ENCODE measurements at regions not wholly inside any gene's neighbourhood (a gene's known extent, or its start where the extent isn't known, plus 50 kb on each side); places are given as distances from the start of the nearest gene placed in this dataset.
"Not testable (repeated sequence)": the region's sequence is repeated elsewhere in the genome, so short reads cannot be mapped to it uniquely, and the experiment has no call there.

DNA sequence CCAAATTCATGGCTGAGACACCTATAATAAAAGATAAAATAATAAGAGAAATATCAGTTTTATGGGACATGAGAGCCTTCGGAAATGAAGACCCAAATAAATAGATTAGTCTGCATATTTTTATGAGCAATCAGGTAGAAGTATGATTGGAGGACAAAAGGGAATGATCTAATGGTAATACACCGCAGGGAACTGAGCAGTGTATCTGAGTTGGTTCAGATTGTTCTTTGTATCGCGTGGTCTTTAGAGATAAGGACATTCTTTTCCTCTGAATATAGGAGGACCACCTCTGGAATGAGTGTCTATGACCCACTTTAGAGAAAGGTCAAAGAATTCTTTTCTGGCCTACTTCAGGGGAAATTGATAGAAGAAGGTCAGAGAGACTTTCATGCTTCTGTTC is 801.8 kb upstream of the CHD1 start:
- DNase-seq (ENCODE audit: low read depth, low spot score), result not testable (repeated sequence)

DNA sequence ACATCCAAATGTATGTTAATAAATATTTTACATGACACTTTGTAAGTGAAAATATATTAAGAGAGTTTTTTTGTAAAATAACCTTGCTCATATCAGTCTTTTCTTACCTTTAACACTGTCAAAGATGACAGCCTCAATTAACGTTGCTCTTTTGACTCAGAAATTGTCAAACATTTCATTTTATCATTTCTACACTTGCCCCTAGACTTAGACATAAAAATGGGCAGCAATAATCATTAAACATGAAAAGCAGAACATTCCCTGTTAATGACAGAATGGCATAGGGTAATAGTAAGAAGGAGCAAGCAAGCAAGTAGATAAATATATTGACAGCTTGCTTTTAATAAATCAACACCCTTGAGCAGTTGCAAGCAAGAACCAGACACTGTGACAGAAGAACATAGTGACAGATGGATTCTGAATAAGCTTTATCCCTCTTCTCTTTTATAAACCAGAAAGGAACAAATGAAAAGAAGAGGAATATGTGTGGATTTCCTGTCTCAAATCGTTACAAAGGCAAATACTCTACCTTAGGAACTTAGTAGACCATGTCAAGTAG is 796.0 kb upstream of the CHD1 start:
- DNase-seq (ENCODE audit: low read depth, low spot score), result no peak

DNA sequence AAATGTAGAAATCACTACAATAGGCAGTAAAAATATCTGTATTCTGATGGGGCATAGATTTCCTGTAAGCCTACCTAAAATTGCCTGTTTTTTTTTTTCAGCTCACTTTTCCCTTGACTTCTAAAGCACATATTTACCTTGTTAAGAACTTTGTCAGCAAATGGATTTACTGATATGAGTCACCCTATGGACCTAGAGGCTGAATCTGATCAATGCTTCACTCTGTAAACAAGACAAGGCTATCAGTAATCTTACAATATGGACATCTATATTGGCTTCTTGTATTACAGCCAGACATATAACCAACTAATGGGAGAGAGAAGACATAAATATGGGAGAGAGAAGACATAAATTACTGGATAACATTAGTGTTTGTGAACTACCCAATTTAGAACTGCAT is 792.7 kb upstream of the CHD1 start:
- DNase-seq (ENCODE audit: low read depth, low spot score), result no peak

- DNase-seq (ENCODE audit: low read depth, low spot score), result no peak
These were observed 787.1 kb upstream of the CHD1 start for GRCh38 chr5:99715921-99716320.

DNA sequence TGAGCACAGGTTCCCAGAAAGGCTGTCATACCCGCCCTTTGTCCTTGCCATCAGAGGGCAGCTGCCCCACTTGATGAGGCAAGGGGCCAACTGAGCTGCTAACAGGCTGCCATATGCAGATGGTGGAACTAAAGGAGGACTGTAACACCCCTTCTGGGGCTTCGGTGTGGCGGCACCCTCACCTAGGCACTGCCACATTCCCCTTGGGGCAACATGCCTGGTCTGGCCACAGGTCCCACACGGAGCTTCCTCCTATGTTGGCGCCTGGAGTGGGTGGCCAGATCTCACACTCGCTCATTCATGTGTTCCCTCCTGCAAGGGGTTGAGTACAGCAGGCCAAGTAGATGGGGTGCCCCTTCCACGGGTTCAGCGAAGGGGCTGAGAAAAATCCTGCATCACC is 777.4 kb upstream of the CHD1 start:
- DNase-seq (ENCODE audit: low read depth, low spot score), result no peak

DNA sequence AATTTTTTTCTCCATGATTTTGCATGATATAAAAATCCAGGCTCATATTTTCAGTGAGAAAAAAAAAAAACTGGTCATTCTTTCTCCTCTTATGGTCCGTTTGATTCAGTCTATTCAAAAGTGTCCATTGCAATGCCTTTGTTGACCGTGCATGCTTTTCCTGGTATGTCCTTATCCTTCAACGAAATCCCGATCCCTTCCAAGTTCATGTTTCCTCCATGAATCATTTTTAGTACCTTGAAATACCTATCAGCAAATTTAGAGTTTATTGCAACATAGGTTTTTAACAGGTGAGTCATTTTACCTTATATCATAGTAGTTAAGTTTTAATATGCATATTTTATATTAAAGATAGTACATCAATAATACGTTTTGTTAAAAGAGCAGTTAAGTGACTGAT is 773.8 kb upstream of the CHD1 start:
- DNase-seq (ENCODE audit: low read depth, low spot score), result no peak

DNA sequence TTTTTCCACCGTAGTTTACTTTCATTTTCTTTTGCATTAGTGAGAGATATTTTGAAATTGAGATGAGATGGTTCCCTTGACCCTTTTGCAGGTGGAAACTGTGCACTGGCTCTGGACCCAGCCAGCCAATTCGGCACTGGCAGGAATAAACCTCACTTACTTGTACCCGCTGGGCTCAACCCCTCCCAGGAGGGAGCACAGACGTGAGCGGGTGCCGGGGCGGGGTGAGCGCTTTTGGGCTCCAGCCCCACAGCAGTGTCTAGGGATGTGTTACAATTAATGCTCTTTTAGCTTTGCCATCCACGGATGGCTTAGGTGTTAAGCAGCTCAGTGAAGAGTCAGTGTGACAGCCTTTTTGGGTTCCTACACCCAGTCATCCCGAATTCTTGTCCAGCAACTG is 766.1 kb upstream of the CHD1 start:
- no peak for DNase-seq (ENCODE audit: low read depth, low spot score)

GRCh38 chr5:99686538-99686937 is 757.7 kb upstream of the CHD1 start:
- DNase-seq (ENCODE audit: low read depth, low spot score), result no peak

DNA sequence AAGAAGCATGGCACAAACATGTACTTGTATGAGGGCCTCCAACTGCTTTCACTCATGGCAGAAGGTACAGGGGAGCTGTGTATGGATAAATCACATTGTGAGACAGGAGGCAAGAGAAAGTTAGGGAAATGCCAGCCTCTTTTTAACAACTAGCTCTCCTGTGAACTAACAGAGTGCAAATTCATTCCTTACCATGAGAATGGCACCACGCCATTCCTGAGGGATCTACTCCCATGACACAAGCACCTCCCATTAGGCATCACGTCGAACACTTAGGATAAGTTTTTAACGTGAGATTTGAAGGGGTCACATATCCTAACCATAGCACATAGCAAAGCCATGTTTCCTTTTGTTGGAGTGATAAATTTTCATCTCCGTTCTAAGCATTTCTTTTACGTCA is 747.2 kb upstream of the CHD1 start:
- no peak for DNase-seq (ENCODE audit: low read depth, low spot score)

DNA sequence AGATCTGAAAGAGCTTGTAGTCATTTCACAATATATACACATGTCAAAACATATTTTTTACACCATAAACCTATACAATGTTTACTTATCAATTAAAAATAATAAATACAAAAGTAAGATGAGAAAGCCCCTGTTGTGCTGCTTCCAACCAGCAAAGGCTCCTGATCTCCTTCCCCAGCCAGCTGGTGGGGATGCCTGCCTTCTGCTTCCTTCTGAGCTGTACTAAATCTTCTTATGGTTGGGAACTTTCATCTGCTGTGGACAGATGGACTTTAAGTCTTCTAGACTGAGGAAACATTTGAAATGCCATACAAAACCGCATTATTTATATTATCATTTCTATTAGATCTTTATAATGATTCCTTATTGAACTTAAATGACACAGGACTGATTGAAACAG is 745.3 kb upstream of the CHD1 start:
- no peak for DNase-seq (ENCODE audit: low read depth, low spot score)

GRCh38 chr5:99664972-99665371 is 736.2 kb upstream of the CHD1 start:
- no peak for DNase-seq (ENCODE audit: low read depth, low spot score)

GRCh38 chr5:99651298-99651697 is 722.5 kb upstream of the CHD1 start:
- DNase-seq (ENCODE audit: low read depth, low spot score), result no peak

- no peak for DNase-seq (ENCODE audit: low read depth, low spot score)
These were observed 717.3 kb upstream of the CHD1 start for GRCh38 chr5:99646011-99646647.

DNA sequence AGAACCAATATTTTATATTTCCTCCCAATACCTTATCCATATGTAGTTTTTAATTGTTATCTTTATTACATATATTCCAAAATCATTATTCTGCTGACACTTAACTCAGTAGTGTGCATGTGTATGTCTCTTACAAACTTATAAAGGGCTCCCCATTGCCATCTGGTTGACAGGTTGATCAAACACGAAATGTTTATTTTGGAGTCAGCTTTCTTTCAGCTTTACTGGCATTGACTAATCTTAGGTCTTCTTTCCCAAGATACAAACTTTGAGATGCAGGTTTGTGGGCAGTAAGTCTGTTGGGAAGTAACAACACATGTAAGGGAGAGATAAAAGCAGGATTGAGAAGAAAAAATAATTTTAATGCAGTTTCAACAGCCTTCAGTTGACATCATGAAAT is 716.0 kb upstream of the CHD1 start:
- no peak for DNase-seq (ENCODE audit: low read depth, low spot score)

DNA sequence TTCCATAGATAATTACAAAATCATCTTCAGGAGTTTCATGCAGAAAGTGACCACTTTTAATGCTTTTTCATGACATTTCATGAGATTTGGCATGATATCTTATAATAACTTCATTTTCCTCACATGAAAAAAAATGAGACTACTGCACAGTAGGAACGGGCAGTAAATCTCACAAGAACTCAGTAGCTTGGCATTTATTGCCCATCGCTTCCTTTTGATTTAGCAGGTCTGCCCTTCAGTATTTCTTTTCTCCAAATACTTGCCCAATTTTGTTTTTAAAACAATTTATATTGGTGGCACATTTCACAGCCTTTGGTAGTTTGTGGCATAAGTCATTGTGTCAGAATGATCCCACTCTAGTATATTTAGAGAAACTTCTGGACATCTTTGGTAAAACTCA is 711.8 kb upstream of the CHD1 start:
- DNase-seq (ENCODE audit: low read depth, low spot score), result no peak

- no peak for DNase-seq (ENCODE audit: low read depth, low spot score)
These were observed 711.1 kb upstream of the CHD1 start for GRCh38 chr5:99639905-99640304.

DNA sequence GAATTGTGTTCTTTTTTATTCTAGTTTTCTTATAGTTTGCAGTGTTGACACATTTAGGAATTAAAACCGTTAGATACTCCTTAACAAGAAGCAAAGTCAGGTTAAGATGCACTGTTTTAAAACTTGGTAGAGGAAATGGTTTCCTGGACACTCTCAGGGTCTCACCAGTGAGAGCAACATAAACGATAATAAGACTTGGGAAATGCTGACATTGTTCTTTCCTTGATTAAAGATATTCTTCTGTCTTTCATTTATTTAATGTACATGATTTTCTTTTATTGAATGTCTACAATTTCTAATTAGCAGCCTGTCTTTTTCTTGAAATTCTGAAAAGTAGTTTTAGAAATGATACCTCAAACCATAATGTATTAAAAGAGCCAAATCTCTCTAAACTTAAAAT is 707.9 kb upstream of the CHD1 start:
- no peak for DNase-seq (ENCODE audit: low read depth, low spot score)

GRCh38 chr5:99621772-99622681 is 693.2 kb upstream of the CHD1 start:
- no peak for DNase-seq (ENCODE audit: low read depth, low spot score)

DNA sequence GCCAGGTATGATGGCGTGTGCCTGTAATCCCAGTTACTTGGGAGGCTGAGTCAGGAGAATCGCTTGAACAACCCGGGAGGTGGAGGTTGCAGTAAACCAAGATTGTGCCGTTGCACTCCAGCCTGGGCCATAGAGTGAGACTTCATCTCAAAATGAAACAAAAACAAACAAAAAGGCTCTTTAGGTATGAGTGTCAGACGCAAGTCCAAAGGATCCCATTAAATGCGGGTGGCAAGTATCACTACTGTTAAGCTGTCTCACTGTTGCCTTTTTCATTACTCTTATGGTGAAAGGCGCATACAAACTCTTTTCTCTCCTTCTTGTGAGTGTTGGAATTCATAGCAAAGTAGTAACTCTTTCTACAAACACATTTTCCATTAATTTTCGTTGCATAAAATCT is 688.5 kb upstream of the CHD1 start:
- no peak for DNase-seq (ENCODE audit: low read depth, low spot score)

- no peak for DNase-seq (ENCODE audit: low read depth, low spot score)
These were observed 686.1 kb upstream of the CHD1 start for GRCh38 chr5:99614888-99615287.

DNA sequence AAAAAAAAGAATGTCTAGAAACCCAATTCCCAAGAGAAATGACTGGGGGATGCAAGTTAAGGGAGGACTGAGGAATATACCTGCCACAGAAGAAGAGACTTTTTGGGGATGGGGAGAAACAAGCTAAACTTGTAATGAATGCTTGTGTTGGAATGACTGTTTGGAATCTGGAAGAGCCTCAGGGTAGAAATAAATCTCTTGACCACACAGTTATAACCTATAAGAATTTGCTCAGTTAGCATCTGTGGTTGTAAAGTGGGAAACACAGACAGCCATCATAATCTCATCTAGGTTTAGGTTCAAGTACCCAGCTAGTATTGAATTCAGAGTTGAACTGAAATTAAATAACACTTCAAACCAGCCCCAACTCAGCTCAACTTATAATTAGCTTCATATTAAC is 678.3 kb upstream of the CHD1 start:
- no peak for DNase-seq (ENCODE audit: low read depth, low spot score)

- no peak for DNase-seq (ENCODE audit: low read depth, low spot score)
These were observed 677.1 kb upstream of the CHD1 start for GRCh38 chr5:99605904-99606303.

DNA sequence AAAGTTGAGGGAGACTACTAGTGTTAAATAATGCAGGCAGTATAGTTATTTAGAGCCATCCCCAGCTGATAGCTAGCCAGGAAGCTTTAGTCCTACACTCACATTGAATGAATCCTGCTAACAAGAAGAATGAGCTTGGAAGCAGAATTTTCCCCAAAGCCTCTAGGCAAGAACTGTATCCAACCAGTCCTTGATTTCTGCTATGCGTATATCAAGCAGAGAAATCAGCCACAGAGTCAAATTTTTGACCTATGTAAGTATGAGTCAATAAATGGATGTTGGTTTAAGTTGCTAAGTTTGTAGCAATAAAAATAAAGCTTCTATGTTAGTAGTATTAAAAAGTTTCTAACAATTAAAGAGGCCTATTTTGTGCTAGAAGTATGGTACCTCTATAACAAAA is 672.1 kb upstream of the CHD1 start:
- no peak for DNase-seq (ENCODE audit: low read depth, low spot score)
